HEK293T (cell line): ENCODE measurements at regions not wholly inside any gene's neighbourhood (a gene's known extent, or its start where the extent isn't known, plus 50 kb on each side); places are given as distances from the start of the nearest gene placed in this dataset.
A peak's percentile ranks its signal among the peaks of the same experiment; 100 is the strongest.

ENCODE experiments used
- CTCF ChIA-PET: fragments of 350-600 bp; formaldehyde crosslinking; extraction: SDS; loops from one replicate; lab custom pipeline; 2021; ENCODE audit warnings: antibody characterized with exemption, inconsistent platforms; lab: Yijun Ruan, JAX
- POLR2A ChIA-PET: fragments of 350-600 bp; formaldehyde crosslinking; extraction: SDS; loops from one replicate; lab custom pipeline; 2020; ENCODE audit warnings: antibody characterized with exemption, inconsistent platforms; lab: Yijun Ruan, JAX
- DNase-seq: peaks from one replicate; pipeline ENCODE4 v3.0.0; 2012; ENCODE audit warnings: mixed read lengths; ENCODE audit errors: extremely low spot score
- ARNT ChIP-seq: fragments of 450-650 bp; IDR thresholded peaks from 2 replicates; pipeline ENCODE4 v1.6.1; 2017; ENCODE audit warnings: mild to moderate bottlenecking
- BHLHE40 ChIP-seq: fragments of 450-650 bp; IDR thresholded peaks from 2 replicates; pipeline ENCODE4 v1.6.1; 2016; ENCODE audit warnings: mild to moderate bottlenecking, moderate library complexity, borderline replicate concordance
- CTBP1 ChIP-seq: fragments of 450-650 bp; IDR thresholded peaks from 2 replicates; pipeline ENCODE4 v1.6.1; 2016; ENCODE audit warnings: borderline replicate concordance
- ELF4 ChIP-seq: fragments of 450-650 bp; IDR thresholded peaks from 2 replicates; pipeline ENCODE4 v1.6.1; 2017; ENCODE audit warnings: antibody characterized with exemption
- FOXA1 ChIP-seq: fragments of 450-650 bp; IDR thresholded peaks from 2 replicates; pipeline ENCODE4 v1.6.1; 2016; ENCODE audit warnings: mild to moderate bottlenecking
- FOXK2 ChIP-seq: fragments of 450-650 bp; IDR thresholded peaks from 2 replicates; pipeline ENCODE4 v1.6.1; 2016; ENCODE audit warnings: mild to moderate bottlenecking
- FOXM1 ChIP-seq: fragments of 450-650 bp; IDR thresholded peaks from 2 replicates; pipeline ENCODE4 v1.6.1; 2017; ENCODE audit warnings: mild to moderate bottlenecking, borderline replicate concordance
- HDGF ChIP-seq: fragments of 450-650 bp; IDR thresholded peaks from 2 replicates; pipeline ENCODE4 v1.6.1; 2017; ENCODE audit warnings: antibody characterized with exemption, borderline replicate concordance
- L3MBTL2 ChIP-seq: fragments of 450-650 bp; conservative IDR thresholded peaks from 2 replicates; pipeline ENCODE4 v1.6.1; 2016; ENCODE audit warnings: mild to moderate bottlenecking
- LEF1 ChIP-seq: fragments of 450-650 bp; IDR thresholded peaks from 2 replicates; pipeline ENCODE4 v1.6.1; 2017; ENCODE audit warnings: mild to moderate bottlenecking, borderline replicate concordance
- NFRKB ChIP-seq: fragments of 450-650 bp; IDR thresholded peaks from 2 replicates; pipeline ENCODE4 v1.6.1; 2016; ENCODE audit warnings: mild to moderate bottlenecking, moderate library complexity
- PKNOX1 ChIP-seq: fragments of 450-650 bp; IDR thresholded peaks from 2 replicates; pipeline ENCODE4 v1.6.1; 2016
- SP1 ChIP-seq: fragments of 450-650 bp; IDR thresholded peaks from 2 replicates; pipeline ENCODE4 v1.6.1; 2017
- SUZ12 ChIP-seq: fragments of 450-650 bp; IDR thresholded peaks from 2 replicates; pipeline ENCODE4 v1.6.1; 2016; ENCODE audit warnings: mild to moderate bottlenecking
- TARDBP ChIP-seq: fragments of 450-650 bp; IDR thresholded peaks from 2 replicates; pipeline ENCODE4 v1.6.1; 2016
- ZNF384 ChIP-seq: fragments of 450-650 bp; IDR thresholded peaks from 2 replicates; pipeline ENCODE4 v1.6.1; 2016

GRCh38 chr2:153715218-153715850 is 156.4 kb upstream of the GALNT13 start:
- ChIA-PET CTCF (no interaction called here), POLR2A (no interaction called here)
- DNase-seq = no peak
- TF ChIP-seq BHLHE40 (no peak), ARNT (no peak), ZNF384 (no peak), HDGF (no peak), SP1 (no peak), CTBP1 (no peak), LEF1 (no peak), FOXM1 (no peak), L3MBTL2 (no peak), FOXA1 (no peak), ELF4 (no peak), PKNOX1 (no peak), SUZ12 (no peak), NFRKB (no peak), TARDBP (no peak), FOXK2 (no peak)

GRCh38 chr2:153717060-153717459 is 154.7 kb upstream of the GALNT13 start:
- TF ChIP-seq PKNOX1 (no peak), ELF4 (no peak), FOXA1 (no peak), BHLHE40 (no peak), SP1 (no peak), FOXM1 (no peak), NFRKB (no peak), L3MBTL2 (no peak), TARDBP (no peak), ARNT (no peak)
- ChIA-PET CTCF (no interaction called here), POLR2A (no interaction called here)
- no peak for DNase-seq

- ChIA-PET POLR2A (no interaction called here), CTCF (no interaction called here)
- no peak for DNase-seq
- TF ChIP-seq SUZ12 = no peak
- no peak for TF ChIP-seq BHLHE40
Measured at GRCh38 chr2:153739394-153739793, 132.3 kb upstream of the GALNT13 start.

GRCh38 chr2:153761936-153762335 is 109.8 kb upstream of the GALNT13 start:
- POLR2A ChIA-PET = no interaction called here
- DNase-seq = no peak
- CTCF ChIA-PET = no interaction called here
- no peak for TF ChIP-seq FOXM1
- TF ChIP-seq FOXA1 = no peak
- no peak for TF ChIP-seq TARDBP
- TF ChIP-seq ARNT = no peak
- TF ChIP-seq LEF1 = no peak
- no peak for TF ChIP-seq PKNOX1
- no peak for TF ChIP-seq BHLHE40
- TF ChIP-seq ELF4 = no peak
- no peak for TF ChIP-seq NFRKB
- no peak for TF ChIP-seq CTBP1
- no peak for TF ChIP-seq FOXK2
- TF ChIP-seq HDGF = no peak
- TF ChIP-seq SP1 = no peak
- TF ChIP-seq ZNF384 = no peak

- ChIA-PET CTCF (no interaction called here), POLR2A (no interaction called here)
- no peak for DNase-seq
- TF ChIP-seq FOXA1 (no peak), CTBP1 (no peak), PKNOX1 (no peak), TARDBP (no peak), HDGF (no peak), SUZ12 (no peak), FOXK2 (no peak), ELF4 (no peak), LEF1 (no peak), ZNF384 (no peak), ARNT (no peak), NFRKB (no peak), L3MBTL2 (no peak), SP1 (no peak)
Measured at GRCh38 chr2:153766415-153766814, 105.3 kb upstream of the GALNT13 start.

GRCh38 chr2:153770359-153770991 is 101.2 kb upstream of the GALNT13 start:
- no peak for TF ChIP-seq HDGF
- no peak for TF ChIP-seq ZNF384
- TF ChIP-seq SP1 = no peak
- no peak for TF ChIP-seq ARNT
- no peak for TF ChIP-seq CTBP1
- no peak for TF ChIP-seq ELF4
- TF ChIP-seq TARDBP = no peak
- no peak for TF ChIP-seq LEF1
- TF ChIP-seq FOXA1 = no peak
- no peak for TF ChIP-seq FOXM1
- no peak for TF ChIP-seq SUZ12
- TF ChIP-seq PKNOX1 = no peak
- no peak for TF ChIP-seq L3MBTL2
- TF ChIP-seq NFRKB = no peak
- ChIA-PET POLR2A (no interaction called here), CTCF (interaction anchor here (0.7 kb wide), 1 partner anchor 178 kb away, joined by 3 read pairs; no protein-coding TSS in a partner anchor)
- DNase-seq = peak; percentile 35
